Cardiac muscle cell (in vitro differentiated cells and primary cell): ENCODE measurements at regions not wholly inside any gene's neighbourhood (a gene's known extent, or its start where the extent isn't known, plus 50 kb on each side); places are given as distances from the start of the nearest gene placed in this dataset.

Experiments
- DNase-seq, 2 donors: peaks; one replicate each; pipeline versions ENCODE4 v3.0.0 to v3.0.0-alpha.2; 2010 to 2017; ENCODE audit warnings: low read depth in 1 of 2, low spot score in 1 of 2
- H3K27ac ChIP-seq: fragments of 200-600 bp; sonication (generic); 2 replicates; pipeline ENCODE4 v1.5.1; 2016
- H3K27me3 ChIP-seq: fragments of 200-600 bp; sonication (generic); 2 replicates; pipeline ENCODE4 v1.6.0; 2016; ENCODE audit warnings: control low read depth
- H3K36me3 ChIP-seq: fragments of 200-600 bp; sonication (generic); 2 replicates; pipeline ENCODE4 v1.5.1; 2016; ENCODE audit warnings: control low read depth
- H3K4me1 ChIP-seq: fragments of 200-600 bp; sonication (generic); 2 replicates; pipeline ENCODE4 v1.8.1; 2017; ENCODE audit warnings: low read depth, mild to moderate bottlenecking, mixed run types
- H3K4me3 ChIP-seq: fragments of 200-600 bp; sonication (generic); 2 replicates; pipeline ENCODE4 v1.5.1; 2016; ENCODE audit warnings: mild to moderate bottlenecking
- H3K9me3 ChIP-seq: fragments of 200-600 bp; sonication (generic); 2 replicates; pipeline ENCODE4 v1.5.1; 2017; ENCODE audit warnings: low read depth, mild to moderate bottlenecking, control low read depth
- TF ChIP-seq, protein P1 (sequence below): IDR thresholded peaks from 2 replicates; pipeline ENCODE4 v1.5.1; 2012; ENCODE audit warnings: low read depth, mild to moderate bottlenecking, low read length

DNA sequence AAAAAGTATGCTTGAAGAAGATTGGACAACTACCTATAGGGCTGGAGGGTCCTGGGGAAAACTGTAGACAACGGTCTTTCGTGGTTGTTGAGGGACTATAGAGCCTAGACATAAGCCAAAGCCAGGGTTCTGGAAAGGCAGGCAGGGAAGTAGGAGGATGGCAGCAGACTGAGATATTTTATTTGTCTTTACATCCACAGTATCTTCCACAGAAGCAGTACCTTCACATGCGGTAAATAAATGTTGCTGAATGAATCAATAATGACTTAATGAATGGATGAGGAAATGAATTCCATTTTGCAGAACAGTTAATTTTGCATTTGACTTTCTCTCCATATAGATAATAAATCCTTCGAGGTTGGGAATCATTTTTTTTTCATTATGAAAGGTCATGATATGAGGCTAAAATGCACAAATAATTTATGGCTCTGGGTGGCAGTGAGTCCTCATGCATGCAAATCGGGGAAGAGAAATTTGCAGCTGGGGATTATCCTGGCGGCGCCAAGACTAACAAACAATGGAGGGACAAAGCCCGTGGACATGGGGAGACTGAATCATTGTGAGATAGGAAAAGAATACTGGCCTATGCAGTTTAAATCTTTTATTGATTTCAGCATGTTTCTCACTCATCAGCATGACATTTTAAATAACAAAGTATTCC is 102.0 kb downstream of the ERCC5 start:
- TF ChIP-seq, protein P1, sequence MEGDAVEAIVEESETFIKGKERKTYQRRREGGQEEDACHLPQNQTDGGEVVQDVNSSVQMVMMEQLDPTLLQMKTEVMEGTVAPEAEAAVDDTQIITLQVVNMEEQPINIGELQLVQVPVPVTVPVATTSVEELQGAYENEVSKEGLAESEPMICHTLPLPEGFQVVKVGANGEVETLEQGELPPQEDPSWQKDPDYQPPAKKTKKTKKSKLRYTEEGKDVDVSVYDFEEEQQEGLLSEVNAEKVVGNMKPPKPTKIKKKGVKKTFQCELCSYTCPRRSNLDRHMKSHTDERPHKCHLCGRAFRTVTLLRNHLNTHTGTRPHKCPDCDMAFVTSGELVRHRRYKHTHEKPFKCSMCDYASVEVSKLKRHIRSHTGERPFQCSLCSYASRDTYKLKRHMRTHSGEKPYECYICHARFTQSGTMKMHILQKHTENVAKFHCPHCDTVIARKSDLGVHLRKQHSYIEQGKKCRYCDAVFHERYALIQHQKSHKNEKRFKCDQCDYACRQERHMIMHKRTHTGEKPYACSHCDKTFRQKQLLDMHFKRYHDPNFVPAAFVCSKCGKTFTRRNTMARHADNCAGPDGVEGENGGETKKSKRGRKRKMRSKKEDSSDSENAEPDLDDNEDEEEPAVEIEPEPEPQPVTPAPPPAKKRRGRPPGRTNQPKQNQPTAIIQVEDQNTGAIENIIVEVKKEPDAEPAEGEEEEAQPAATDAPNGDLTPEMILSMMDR: no peak
- DNase-seq: peak in 1 of 2 donors; percentile 10
- H3K9me3 ChIP-seq: no peaks in the 10 kb centered on the region
- H3K36me3 ChIP-seq: no peaks in the 10 kb centered on the region
- H3K27ac ChIP-seq: no peak overlapping the region
- H3K4me1 ChIP-seq: peaks cover 27% of the 10 kb centered on the region
- no peaks in the 10 kb centered on the region for H3K27me3 ChIP-seq
- H3K4me3 ChIP-seq: no peak overlapping the region

DNA sequence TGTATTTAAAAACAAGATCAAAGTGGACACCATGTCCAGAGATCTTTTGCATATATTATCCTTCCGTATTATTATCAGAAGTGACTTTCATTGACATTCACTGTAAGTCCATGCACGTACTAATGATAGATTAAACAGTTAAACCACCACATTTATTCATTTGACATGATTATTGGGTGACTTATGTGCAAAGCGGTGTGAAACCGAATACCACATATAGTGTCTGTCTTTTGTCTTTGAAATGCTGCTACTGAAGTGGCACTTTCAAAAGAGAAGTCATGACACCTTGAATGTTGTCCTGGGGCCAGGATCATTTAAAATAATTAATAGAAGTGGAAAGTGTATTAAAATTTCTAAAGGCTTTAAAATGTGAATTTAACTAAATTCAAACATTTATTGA is 100.1 kb downstream of the ERCC5 start:
- DNase-seq: no peak
- Histone ChIP-seq H3K27me3 (no peaks in the 10 kb centered on the region), H3K4me1 (peaks cover 17% of the 10 kb centered on the region), H3K9me3 (no peaks in the 10 kb centered on the region), H3K27ac (no peak overlapping the region), H3K36me3 (no peaks in the 10 kb centered on the region), H3K4me3 (no peak overlapping the region)
- TF ChIP-seq, protein P1: no peak

DNA sequence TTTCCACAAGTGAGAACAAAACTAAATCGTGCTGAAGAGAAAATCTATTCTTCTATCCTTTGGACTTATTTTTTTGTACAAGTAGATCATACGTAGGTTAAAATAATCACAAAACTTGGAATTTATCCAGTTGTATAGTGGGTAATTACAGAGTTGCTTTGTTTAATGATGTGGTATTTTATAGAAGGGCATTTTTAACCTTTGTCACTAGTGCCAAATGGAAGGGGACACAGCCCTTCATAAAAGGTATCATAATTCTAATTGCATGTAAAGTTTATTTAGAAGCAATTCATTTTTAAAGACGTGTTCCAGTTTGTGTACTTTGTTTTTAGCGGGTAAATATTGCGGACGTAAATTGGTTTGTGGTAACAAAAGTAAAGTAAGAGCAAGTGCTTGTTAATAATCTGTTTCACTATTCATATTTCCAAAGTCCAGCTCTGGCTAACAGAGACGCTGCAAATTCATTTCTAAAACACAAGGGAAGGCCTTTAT is 99.5 kb downstream of the ERCC5 start:
- H3K36me3 ChIP-seq: no peaks in the 10 kb centered on the region
- no peak for DNase-seq
- no peak overlapping the region for H3K27ac ChIP-seq
- H3K9me3 ChIP-seq: no peaks in the 10 kb centered on the region
- no peaks in the 10 kb centered on the region for H3K27me3 ChIP-seq
- peaks cover 12% of the 10 kb centered on the region for H3K4me1 ChIP-seq
- TF ChIP-seq, protein P1: no peak
- no peak overlapping the region for H3K4me3 ChIP-seq

DNA sequence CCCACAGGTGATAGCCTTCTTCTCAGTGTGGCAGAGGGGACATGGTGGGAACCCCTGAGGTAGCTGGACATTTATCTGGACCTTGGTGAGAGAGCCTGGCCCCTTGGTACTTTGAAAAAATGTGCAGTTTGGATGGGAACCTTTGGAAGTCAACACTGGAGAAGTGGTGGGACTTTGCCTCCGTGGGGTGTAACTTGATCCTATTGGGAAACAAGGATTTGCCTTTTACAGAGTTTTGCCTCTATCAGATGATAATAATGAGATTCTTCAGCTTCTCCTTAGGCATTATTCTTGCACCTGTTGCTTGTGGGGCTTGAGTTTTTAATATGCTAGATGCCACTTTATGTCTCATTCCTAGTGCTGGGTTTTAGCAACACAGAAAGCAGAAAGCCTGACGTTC is 99.0 kb downstream of the ERCC5 start:
- no peaks in the 10 kb centered on the region for H3K27me3 ChIP-seq
- no peak for DNase-seq
- TF ChIP-seq, protein P1: no peak
- H3K4me3 ChIP-seq: no peak overlapping the region
- H3K4me1 ChIP-seq: peaks cover 7% of the 10 kb centered on the region
- H3K36me3 ChIP-seq: no peaks in the 10 kb centered on the region
- H3K9me3 ChIP-seq: no peaks in the 10 kb centered on the region
- H3K27ac ChIP-seq: no peak overlapping the region

DNA sequence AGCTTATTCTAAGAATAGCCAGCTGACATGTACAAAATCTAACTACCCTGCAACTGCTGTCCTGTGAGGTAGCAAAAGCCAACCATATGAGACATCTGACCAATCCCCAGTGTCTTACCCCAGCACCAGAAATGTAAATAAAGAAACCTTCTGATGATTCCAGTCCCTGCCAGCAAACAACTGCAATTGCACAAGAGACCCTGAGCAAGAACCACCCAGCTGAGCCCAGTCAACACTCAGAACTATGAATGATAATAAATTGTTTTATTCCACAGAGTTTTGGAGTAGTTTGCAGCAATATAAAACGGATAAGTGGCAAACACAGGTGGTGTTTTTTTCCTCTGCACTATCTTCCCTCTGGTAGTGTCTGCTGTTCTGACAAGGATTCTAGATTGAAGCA is 94.9 kb downstream of the ERCC5 start:
- H3K9me3 ChIP-seq: no peaks in the 10 kb centered on the region
- H3K4me3 ChIP-seq: no peak overlapping the region
- no peaks in the 10 kb centered on the region for H3K4me1 ChIP-seq
- no peaks in the 10 kb centered on the region for H3K36me3 ChIP-seq
- no peaks in the 10 kb centered on the region for H3K27me3 ChIP-seq
- H3K27ac ChIP-seq: no peak overlapping the region
- DNase-seq: no peak
- TF ChIP-seq, protein P1: no peak

DNA sequence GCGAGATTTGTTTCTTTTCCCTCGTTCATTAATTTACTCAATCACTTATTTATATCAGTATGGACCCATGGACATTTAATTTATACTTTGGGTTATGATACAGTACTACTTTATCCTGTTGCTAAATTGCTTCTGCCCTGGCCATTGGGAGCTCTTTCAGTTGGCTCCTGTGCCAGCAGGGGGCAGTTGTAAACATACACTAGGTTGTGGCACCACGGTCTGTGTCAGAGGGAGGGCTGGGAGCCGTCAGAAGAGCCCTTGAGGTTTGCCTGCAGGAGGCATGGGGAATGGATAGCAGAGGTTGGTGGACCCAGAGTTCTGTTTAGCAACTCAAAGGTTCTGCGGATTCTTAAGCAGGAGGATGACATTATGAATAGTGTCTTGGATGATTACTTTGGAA is 94.3 kb downstream of the ERCC5 start:
- DNase-seq: no peak

More for the DNA sequence above, 94.3 kb downstream of the ERCC5 start:
- H3K4me3 ChIP-seq: no peak overlapping the region
- H3K4me1 ChIP-seq: no peaks in the 10 kb centered on the region
- H3K27ac ChIP-seq: no peak overlapping the region
- TF ChIP-seq, protein P1: no peak
- H3K27me3 ChIP-seq: no peaks in the 10 kb centered on the region
- no peaks in the 10 kb centered on the region for H3K9me3 ChIP-seq
- H3K36me3 ChIP-seq: no peaks in the 10 kb centered on the region
